Esophagus muscularis mucosa (tissue), 4 donors: ENCODE measurements at regions not wholly inside any gene's neighbourhood (a gene's known extent, or its start where the extent isn't known, plus 50 kb on each side); places are given as distances from the start of the nearest gene placed in this dataset.
"Not testable (repeated sequence)": the region's sequence is repeated elsewhere in the genome, so short reads cannot be mapped to it uniquely, and the experiment has no call there.

Experiments used
- DNase-seq: peaks from one replicate; pipeline ENCODE4 v3.0.0-alpha.2; 2017; ENCODE audit errors: extremely low spot score
- H3K27ac ChIP-seq, 4 donors: fragments of 200-600 bp; sonication (generic); replicated peaks in 1 of 4; 1 replicate in 3 of 4; 2 replicates in 1 of 4; pipeline ENCODE4 v1.5.1; 2016 to 2019; ENCODE audit warnings: mild to moderate bottlenecking in 1 of 4
- H3K27me3 ChIP-seq, 4 donors: fragments of 200-600 bp; sonication (generic); one replicate each; pipeline versions ENCODE4 v1.5.1 to v1.6.0; 2016 to 2019
- H3K36me3 ChIP-seq, 4 donors: fragments of 200-600 bp; sonication (generic); one replicate each; pipeline ENCODE4 v1.5.1; 2016 to 2019
- H3K4me1 ChIP-seq, 4 donors: fragments of 200-600 bp; sonication (generic); one replicate each; pipeline ENCODE4 v1.5.1; 2016 to 2019
- H3K4me3 ChIP-seq, 4 donors: fragments of 200-600 bp; sonication (generic); 1 replicate in 2 of 4; 2 replicates in 2 of 4; pipeline ENCODE4 v1.5.1; 2016 to 2019; ENCODE audit warnings: mild to moderate bottlenecking in 4 of 4, moderate library complexity in 1 of 4
- H3K9me3 ChIP-seq, 4 donors: fragments of 200-600 bp; sonication (generic); 1 replicate in 3 of 4; 2 replicates in 1 of 4; pipeline ENCODE4 v1.5.1; 2016 to 2019
- EP300 ChIP-seq: sonication (generic); formaldehyde crosslinking; IDR thresholded peaks from one replicate; pipeline ENCODE4 v1.6.1; 2017; ENCODE audit warnings: antibody characterized with exemption
- POLR2A ChIP-seq: fragments of 450-650 bp; IDR thresholded peaks from one replicate; pipeline ENCODE4 v1.6.1; 2017; ENCODE audit warnings: antibody characterized with exemption, moderate library complexity, mild to moderate bottlenecking, low read depth
- POLR2AphosphoS5 ChIP-seq, 2 donors: sonication (generic); formaldehyde crosslinking; IDR thresholded peaks; one replicate each; pipeline ENCODE4 v1.6.1; 2017; ENCODE audit warnings: antibody characterized with exemption in 2 of 2
- WGBS: methylation state at CpG from one replicate; pipeline ENCODE4 v1.1.5; 2018; 5-methylcytosine and 5-hydroxymethylcytosine counted together
- intact Hi-C: fragments of 100-400 bp; cut with DNase I; formaldehyde crosslinking; loops from one replicate; pipeline ENCODE4 v1.15.1; 2023
- TF ChIP-seq, protein P1 (sequence below), 3 experiments: fragments of 200-600 bp in 2 of 3; fragments of 450-650 bp in 1 of 3; sonication (generic) in 2 of 3; IDR thresholded peaks; one replicate each; pipeline ENCODE4 v1.5.1; 2017 to 2019; ENCODE audit warnings: antibody characterized with exemption in 3 of 3, mild to moderate bottlenecking in 2 of 3, moderate library complexity in 1 of 3

DNA sequence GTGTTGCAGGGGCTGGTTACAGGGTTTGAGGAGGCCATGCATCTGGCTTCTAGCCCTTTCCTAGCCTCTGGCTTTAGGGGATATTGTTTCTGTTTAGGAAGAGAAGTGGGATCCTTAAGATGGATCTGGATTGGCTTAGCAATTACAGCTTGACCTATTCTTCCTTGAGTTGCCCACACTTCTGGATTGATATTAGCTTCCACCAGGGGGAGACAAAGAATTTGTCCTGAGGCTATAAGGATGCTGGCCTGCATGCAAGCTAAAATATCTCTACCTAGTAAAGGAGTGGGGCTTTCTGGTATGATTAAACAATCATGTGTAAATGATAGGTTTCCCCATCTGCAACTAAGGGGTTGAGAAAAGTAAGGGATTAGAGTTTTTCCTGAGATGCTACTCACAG is 117.2 kb downstream of the TEX13C start:
- no peak for TF ChIP-seq POLR2A
- TF ChIP-seq POLR2AphosphoS5 (IDR thresholded peaks at IDR 0.05) = no peak
- TF ChIP-seq, protein P1, sequence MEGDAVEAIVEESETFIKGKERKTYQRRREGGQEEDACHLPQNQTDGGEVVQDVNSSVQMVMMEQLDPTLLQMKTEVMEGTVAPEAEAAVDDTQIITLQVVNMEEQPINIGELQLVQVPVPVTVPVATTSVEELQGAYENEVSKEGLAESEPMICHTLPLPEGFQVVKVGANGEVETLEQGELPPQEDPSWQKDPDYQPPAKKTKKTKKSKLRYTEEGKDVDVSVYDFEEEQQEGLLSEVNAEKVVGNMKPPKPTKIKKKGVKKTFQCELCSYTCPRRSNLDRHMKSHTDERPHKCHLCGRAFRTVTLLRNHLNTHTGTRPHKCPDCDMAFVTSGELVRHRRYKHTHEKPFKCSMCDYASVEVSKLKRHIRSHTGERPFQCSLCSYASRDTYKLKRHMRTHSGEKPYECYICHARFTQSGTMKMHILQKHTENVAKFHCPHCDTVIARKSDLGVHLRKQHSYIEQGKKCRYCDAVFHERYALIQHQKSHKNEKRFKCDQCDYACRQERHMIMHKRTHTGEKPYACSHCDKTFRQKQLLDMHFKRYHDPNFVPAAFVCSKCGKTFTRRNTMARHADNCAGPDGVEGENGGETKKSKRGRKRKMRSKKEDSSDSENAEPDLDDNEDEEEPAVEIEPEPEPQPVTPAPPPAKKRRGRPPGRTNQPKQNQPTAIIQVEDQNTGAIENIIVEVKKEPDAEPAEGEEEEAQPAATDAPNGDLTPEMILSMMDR (IDR thresholded peaks at IDR 0.05) = peak in 1 of 3 experiments; percentile 20
- no peak for TF ChIP-seq EP300
- no peaks in the 10 kb centered on the region for H3K4me1 ChIP-seq
- intact Hi-C loops = no loop called here
- no peaks in the 10 kb centered on the region for H3K36me3 ChIP-seq
- no peak for DNase-seq
- no peak overlapping the region for H3K4me3 ChIP-seq
- no peaks in the 10 kb centered on the region for H3K27me3 ChIP-seq
- H3K9me3 ChIP-seq = no peaks in the 10 kb centered on the region
- no peak overlapping the region for H3K27ac ChIP-seq

DNA sequence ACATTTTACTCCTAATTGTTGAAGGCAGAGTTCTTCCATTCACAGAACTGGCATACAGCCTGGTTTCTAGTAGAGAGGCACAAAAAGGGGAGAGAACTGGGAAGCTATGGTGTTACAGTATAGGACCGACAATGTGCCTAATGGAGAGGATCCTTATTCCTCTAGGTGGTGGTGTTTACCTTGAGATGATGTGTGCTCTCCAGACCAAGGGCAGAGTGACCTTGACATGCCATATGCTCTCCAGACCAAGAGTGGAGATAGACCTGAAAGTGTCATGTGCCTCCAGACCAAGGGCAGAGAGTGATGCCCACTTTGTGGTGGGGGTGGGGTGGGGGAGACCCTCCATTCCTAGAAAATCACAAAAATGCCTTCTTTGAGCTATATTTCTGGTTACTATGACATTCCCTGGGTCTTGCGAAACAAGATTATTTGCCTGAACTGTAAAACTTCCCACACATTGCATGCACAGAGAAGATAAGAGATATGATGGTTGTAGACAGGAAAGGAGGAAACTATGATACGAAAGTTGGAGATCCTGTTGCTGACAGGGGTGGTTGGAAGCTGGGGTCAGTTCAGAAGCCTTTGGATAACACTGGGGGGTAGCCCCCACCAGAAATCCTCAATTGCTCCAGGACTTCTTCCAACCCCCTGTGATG is 119.7 kb downstream of the TEX13C start:
- no peak for TF ChIP-seq EP300
- TF ChIP-seq POLR2A = no peak
- no peak for TF ChIP-seq POLR2AphosphoS5 (IDR thresholded peaks at IDR 0.05)
- TF ChIP-seq, protein P1 (IDR thresholded peaks at IDR 0.05) = no peak
- 61% methylated on average over 3 of the region's 3 CpGs for WGBS
- no peak for DNase-seq
- no peaks in the 10 kb centered on the region for H3K4me1 ChIP-seq
- H3K4me3 ChIP-seq = no peak overlapping the region
- no peaks in the 10 kb centered on the region for H3K36me3 ChIP-seq
- no peak overlapping the region for H3K27ac ChIP-seq
- H3K9me3 ChIP-seq = no peaks in the 10 kb centered on the region
- intact Hi-C loops = no loop called here
- no peaks in the 10 kb centered on the region for H3K27me3 ChIP-seq

DNA sequence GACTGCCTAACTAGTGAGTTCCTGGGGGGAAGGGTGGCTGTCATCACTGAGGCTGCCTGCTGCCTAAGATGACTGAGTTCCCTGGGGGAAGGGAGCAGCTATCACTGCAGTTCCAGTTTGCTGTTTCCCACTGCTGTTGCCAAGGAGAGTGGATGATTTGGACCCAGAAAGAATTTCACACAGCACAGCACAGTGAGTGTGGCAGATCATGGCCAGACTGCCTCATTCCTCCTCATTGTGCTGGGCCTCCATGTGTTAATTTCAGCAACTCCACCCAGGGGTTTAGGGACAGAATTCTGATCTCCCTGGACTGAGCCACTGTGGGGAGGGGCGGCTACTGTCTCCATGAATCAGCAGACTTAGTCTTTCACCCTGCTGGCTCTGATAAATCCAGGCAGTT is 125.0 kb downstream of the TEX13C start:
- no CpG with 5 or more reads among the region's 1 CpG for WGBS
- H3K27me3 ChIP-seq = no peaks in the 10 kb centered on the region
- H3K4me1 ChIP-seq = no peaks in the 10 kb centered on the region
- intact Hi-C loops = no loop called here
- peaks cover 0 to 8% (median 0%) of the 10 kb centered on the region in 4 donors for H3K9me3 ChIP-seq
- H3K36me3 ChIP-seq = no peaks in the 10 kb centered on the region
- no peak for DNase-seq
- no peak overlapping the region for H3K27ac ChIP-seq
- TF ChIP-seq POLR2AphosphoS5 (IDR thresholded peaks at IDR 0.05) (no peak), POLR2A (no peak), EP300 (no peak)
- TF ChIP-seq, protein P1 (IDR thresholded peaks at IDR 0.05) = no peak
- H3K4me3 ChIP-seq = no peak overlapping the region

DNA sequence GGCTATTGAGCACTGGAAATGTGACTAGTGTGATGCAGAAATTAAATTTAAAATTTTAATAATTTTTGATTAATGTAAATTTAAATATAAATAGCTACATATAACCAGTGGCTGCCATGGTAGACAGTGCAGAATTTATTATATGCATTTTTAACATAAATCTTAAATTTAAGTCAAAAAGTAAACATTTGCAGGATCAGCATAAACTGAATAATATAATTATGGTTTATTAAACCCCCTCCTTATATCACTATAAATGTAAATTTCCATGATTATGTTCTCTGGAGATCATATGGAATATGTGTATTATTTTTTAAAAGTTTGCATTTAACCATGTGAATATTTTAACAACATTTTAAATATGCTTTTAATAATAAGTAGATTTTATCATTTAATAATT is 155.8 kb downstream of the TEX13C start:
- Histone ChIP-seq H3K4me1 (no peaks in the 10 kb centered on the region), H3K9me3 (no peaks in the 10 kb centered on the region), H3K4me3 (no peak overlapping the region), H3K36me3 (no peaks in the 10 kb centered on the region), H3K27me3 (no peaks in the 10 kb centered on the region), H3K27ac (no peak overlapping the region)
- no peak for DNase-seq
- TF ChIP-seq POLR2AphosphoS5 (IDR thresholded peaks at IDR 0.05) (no peak), EP300 (no peak), POLR2A (no peak)
- TF ChIP-seq, protein P1 (IDR thresholded peaks at IDR 0.05) = no peak
- intact Hi-C loops = no loop called here

DNA sequence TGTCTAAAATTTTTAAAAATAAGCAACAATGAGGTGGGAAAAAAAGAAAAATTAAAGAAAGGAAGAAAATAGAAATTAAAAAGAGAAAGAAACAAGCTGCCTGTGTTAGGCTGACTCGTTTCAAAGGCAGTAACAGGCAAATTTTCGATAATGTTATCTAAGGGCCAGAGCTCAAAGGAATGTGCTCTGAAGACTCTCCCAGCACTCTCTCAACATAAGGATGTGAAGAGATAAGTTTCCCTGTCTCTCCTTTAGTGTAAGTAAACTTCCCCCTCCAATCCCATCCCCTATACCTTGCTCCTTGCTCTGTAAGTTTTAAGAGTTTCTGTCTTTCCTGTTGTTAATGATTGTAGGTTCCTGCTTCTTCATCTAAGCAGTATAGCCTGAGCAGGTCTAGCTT is 172.8 kb downstream of the TEX13C start:
- H3K4me3 ChIP-seq = no peak overlapping the region
- 79% methylated on average over 2 of the region's 2 CpGs for WGBS
- TF ChIP-seq POLR2AphosphoS5 (IDR thresholded peaks at IDR 0.05) (no peak), EP300 (no peak)
- TF ChIP-seq, protein P1 (IDR thresholded peaks at IDR 0.05) = no peak
- no peaks in the 10 kb centered on the region for H3K9me3 ChIP-seq
- H3K27ac ChIP-seq = no peak overlapping the region
- no peaks in the 10 kb centered on the region for H3K27me3 ChIP-seq
- no peaks in the 10 kb centered on the region for H3K4me1 ChIP-seq
- no peaks in the 10 kb centered on the region for H3K36me3 ChIP-seq
- intact Hi-C loops = no loop called here
- DNase-seq = no peak

DNA sequence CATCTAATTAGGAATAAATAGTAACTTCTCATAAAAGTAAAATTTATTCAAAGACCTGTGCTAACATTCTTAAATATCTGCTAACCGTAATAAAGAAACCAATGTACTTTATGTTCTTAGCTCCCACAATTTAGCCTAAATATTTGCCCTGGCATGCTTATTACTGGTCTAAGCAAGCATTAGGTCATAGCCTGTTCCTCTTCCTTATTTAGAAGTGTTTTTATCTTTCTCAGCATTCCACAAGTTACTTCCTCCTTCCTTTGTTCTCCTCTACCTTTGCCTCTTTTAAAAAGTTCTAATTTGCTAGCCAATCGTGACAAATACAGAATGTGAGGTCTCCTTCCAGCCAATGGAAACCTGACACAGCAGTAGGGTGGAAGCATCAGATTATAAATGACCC is 173.3 kb downstream of the TEX13C start:
- H3K27ac ChIP-seq, H3K36me3 ChIP-seq, H3K4me1 ChIP-seq, H3K4me3 ChIP-seq, H3K9me3 ChIP-seq, DNase-seq, intact Hi-C loops, H3K27me3 ChIP-seq: not testable (repeated sequence)
- WGBS = 57% methylated on average over 2 of the region's 2 CpGs
